Keratinocyte (primary cell): ENCODE measurements at regions not wholly inside any gene's neighbourhood (a gene's known extent, or its start where the extent isn't known, plus 50 kb on each side); places are given as distances from the start of the nearest gene placed in this dataset.

Experiments
- DNase-seq: peaks from one replicate; pipeline ENCODE4 v3.0.0-alpha.2; 2011; ENCODE audit warnings: low read depth, missing footprints, low spot score
- FAIRE-seq: peaks from 2 replicates; lab custom pipeline; 2011; peaks lifted over from hg19 to GRCh38; lab: Jason Lieb, UNC
- H2AFZ ChIP-seq: 2 replicates; pipeline ENCODE4 v1.6.0; 2012; ENCODE audit warnings: low read length, control low read depth, inconsistent platforms; ENCODE audit not compliant: control insufficient read depth
- H3K27ac ChIP-seq: 2 replicates; pipeline ENCODE4 v1.5.1; 2011; ENCODE audit warnings: low read length; ENCODE audit not compliant: control insufficient read depth, insufficient read depth
- H3K27me3 ChIP-seq: 3 replicates; pipeline ENCODE4 v1.6.0; 2011; ENCODE audit warnings: low read length; ENCODE audit not compliant: control insufficient read depth, insufficient read depth; ENCODE audit errors: extremely low read depth
- H3K36me3 ChIP-seq, 2 experiments: 2 replicates in 1 of 2; 3 replicates in 1 of 2; pipeline ENCODE4 v1.5.1; 2011; ENCODE audit warnings: low read length in 2 of 2, mild to moderate bottlenecking in 1 of 2; ENCODE audit not compliant: control insufficient read depth in 2 of 2, insufficient read depth in 2 of 2; ENCODE audit errors: extremely low read depth in 1 of 2
- H3K4me1 ChIP-seq: 3 replicates; pipeline ENCODE4 v1.5.1; 2011; ENCODE audit warnings: low read length; ENCODE audit not compliant: control insufficient read depth, insufficient read depth; ENCODE audit errors: extremely low read depth
- H3K4me2 ChIP-seq: 3 replicates; pipeline ENCODE4 v1.6.0; 2011; ENCODE audit warnings: low read depth, low read length; ENCODE audit not compliant: control insufficient read depth, insufficient read depth; ENCODE audit errors: extremely low read depth
- H3K4me3 ChIP-seq, 3 experiments: fragments of 200-600 bp in 1 of 3; sonication (generic) in 1 of 3; 2 replicates in 2 of 3; 3 replicates in 1 of 3; pipeline ENCODE4 v1.5.1; 2011 to 2016; ENCODE audit warnings: low read length in 3 of 3, mild to moderate bottlenecking in 3 of 3, control low read depth in 2 of 3, inconsistent platforms in 1 of 3, low read depth in 1 of 3, mixed read lengths in 1 of 3, mixed run types in 1 of 3, moderate library complexity in 1 of 3; ENCODE audit not compliant: control insufficient read depth in 2 of 3, insufficient read depth in 2 of 3; ENCODE audit errors: extremely low read depth in 1 of 3
- H3K79me2 ChIP-seq: 2 replicates; pipeline ENCODE4 v1.6.0; 2012; ENCODE audit warnings: low read length; ENCODE audit not compliant: control insufficient read depth, insufficient read depth
- H3K9ac ChIP-seq: 3 replicates; pipeline ENCODE4 v1.6.0; 2011; ENCODE audit warnings: low read length; ENCODE audit not compliant: control insufficient read depth, insufficient read depth; ENCODE audit errors: extremely low read depth
- H3K9me1 ChIP-seq: 3 replicates; pipeline ENCODE4 v1.6.0; 2011; ENCODE audit warnings: low read length; ENCODE audit not compliant: control insufficient read depth, insufficient read depth; ENCODE audit errors: extremely low read depth
- H3K9me3 ChIP-seq: 2 replicates; pipeline ENCODE4 v1.5.1; 2012; ENCODE audit warnings: low read depth, low read length; ENCODE audit not compliant: control insufficient read depth
- H4K20me1 ChIP-seq: 3 replicates; pipeline ENCODE4 v1.6.0; 2011; ENCODE audit warnings: low read length; ENCODE audit not compliant: control insufficient read depth, insufficient read depth; ENCODE audit errors: extremely low read depth
- EZH2 ChIP-seq: IDR thresholded peaks from one replicate; pipeline ENCODE4 v1.6.1; 2012; ENCODE audit warnings: inconsistent platforms, mild to moderate bottlenecking, low read length, moderate library complexity
- dilution Hi-C: fragments of 300-500 bp; cut with MboI; formaldehyde crosslinking; loops from one replicate; pipeline ENCODE4 v1.7.0; 2020; ENCODE audit warnings: low sequenced_read_pairs; ENCODE audit not compliant: extremely low pct_ligation_motif_present
- TF ChIP-seq, protein P1 (sequence below), 3 experiments: IDR thresholded peaks in 1 of 3; conservative IDR thresholded peaks in 1 of 3; optimal IDR thresholded peaks in 1 of 3; 2 replicates in 2 of 3; 3 replicates in 1 of 3; pipeline versions ENCODE3 to v1.5.1; 2011; ENCODE audit warnings: low read length in 3 of 3, mild to moderate bottlenecking in 3 of 3, moderate library complexity in 2 of 3, control low read depth in 1 of 3, inconsistent platforms in 1 of 3; ENCODE audit not compliant: insufficient read depth in 2 of 3; ENCODE audit errors: extremely low read depth in 1 of 3

DNA sequence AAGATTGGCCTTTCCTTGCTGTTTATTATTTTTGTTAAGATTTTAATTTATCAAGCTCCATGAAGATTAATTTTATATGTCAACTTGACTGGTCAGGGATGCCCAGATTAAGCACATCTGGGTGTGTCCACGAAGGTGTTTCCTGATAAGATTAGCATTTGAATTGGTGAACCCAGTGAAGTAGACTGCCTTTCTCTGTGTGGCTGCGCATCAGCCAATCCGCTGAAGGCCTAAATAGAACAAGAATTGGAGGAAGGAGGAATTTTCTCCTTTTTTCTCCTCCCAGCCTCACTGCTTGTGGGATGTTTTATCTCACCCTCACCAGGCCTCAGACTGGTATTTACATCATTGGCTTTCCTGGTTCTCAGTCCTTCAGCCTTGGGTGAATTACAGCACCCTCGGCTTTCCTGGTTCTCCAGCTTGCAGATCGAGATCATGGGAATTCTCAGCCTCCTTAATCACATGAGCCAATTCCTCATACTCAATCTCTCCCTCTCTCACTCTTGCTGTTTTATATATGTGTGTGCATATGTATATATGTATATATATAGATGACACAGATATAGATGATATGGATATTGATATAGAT lies 135.4 kb upstream of the SPEF2 start:
- Histone ChIP-seq H3K4me1 (no peaks in the 10 kb centered on the region), H3K36me3 (no peaks in the 10 kb centered on the region), H3K9ac (no peak overlapping the region), H3K27me3 (no peaks in the 10 kb centered on the region), H3K9me3 (no peaks in the 10 kb centered on the region), H2AFZ (no peak overlapping the region), H3K9me1 (no peaks in the 10 kb centered on the region), H3K4me2 (no peak overlapping the region), H3K27ac (no peak overlapping the region), H3K4me3 (no peak overlapping the region), H4K20me1 (no peaks in the 10 kb centered on the region), H3K79me2 (no peaks in the 10 kb centered on the region)
- TF ChIP-seq, protein P1, sequence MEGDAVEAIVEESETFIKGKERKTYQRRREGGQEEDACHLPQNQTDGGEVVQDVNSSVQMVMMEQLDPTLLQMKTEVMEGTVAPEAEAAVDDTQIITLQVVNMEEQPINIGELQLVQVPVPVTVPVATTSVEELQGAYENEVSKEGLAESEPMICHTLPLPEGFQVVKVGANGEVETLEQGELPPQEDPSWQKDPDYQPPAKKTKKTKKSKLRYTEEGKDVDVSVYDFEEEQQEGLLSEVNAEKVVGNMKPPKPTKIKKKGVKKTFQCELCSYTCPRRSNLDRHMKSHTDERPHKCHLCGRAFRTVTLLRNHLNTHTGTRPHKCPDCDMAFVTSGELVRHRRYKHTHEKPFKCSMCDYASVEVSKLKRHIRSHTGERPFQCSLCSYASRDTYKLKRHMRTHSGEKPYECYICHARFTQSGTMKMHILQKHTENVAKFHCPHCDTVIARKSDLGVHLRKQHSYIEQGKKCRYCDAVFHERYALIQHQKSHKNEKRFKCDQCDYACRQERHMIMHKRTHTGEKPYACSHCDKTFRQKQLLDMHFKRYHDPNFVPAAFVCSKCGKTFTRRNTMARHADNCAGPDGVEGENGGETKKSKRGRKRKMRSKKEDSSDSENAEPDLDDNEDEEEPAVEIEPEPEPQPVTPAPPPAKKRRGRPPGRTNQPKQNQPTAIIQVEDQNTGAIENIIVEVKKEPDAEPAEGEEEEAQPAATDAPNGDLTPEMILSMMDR (optimal IDR thresholded peaks at IDR 0.05 in 1 of 3, IDR thresholded peaks at IDR 0.05 in 1 of 3, conservative IDR thresholded peaks at IDR 0.05 in 1 of 3; ENCODE audit: extremely low read depth in 1 of 3, insufficient read depth in 2 of 3, low read length in 3 of 3) = no peak
- TF ChIP-seq EZH2 = no peak
- FAIRE-seq = no peak
- DNase-seq = no peak
- dilution Hi-C loops = no loop called here

- Histone ChIP-seq H3K79me2 (no peaks in the 10 kb centered on the region), H3K27me3 (no peaks in the 10 kb centered on the region), H3K4me1 (no peaks in the 10 kb centered on the region), H2AFZ (peak overlapping the region; percentile 97), H3K4me3 (peak overlapping the region in 1 of 3 experiments; percentile 27), H3K9me3 (no peaks in the 10 kb centered on the region), H3K27ac (no peak overlapping the region), H3K9me1 (no peaks in the 10 kb centered on the region), H3K36me3 (no peaks in the 10 kb centered on the region), H3K9ac (no peak overlapping the region), H4K20me1 (no peaks in the 10 kb centered on the region), H3K4me2 (peak overlapping the region; percentile 59)
- dilution Hi-C loops = no loop called here
- DNase-seq = no peak
- TF ChIP-seq, protein P1 (optimal IDR thresholded peaks at IDR 0.05 in 1 of 3, IDR thresholded peaks at IDR 0.05 in 1 of 3, conservative IDR thresholded peaks at IDR 0.05 in 1 of 3; ENCODE audit: extremely low read depth in 1 of 3, insufficient read depth in 2 of 3, low read length in 3 of 3) = no peak
- TF ChIP-seq EZH2 = no peak
- no peak for FAIRE-seq
Observed at GRCh38 chr5:35478856-35479682, 138.6 kb upstream of the SPEF2 start.
